ENCODE measurements at regions not wholly inside any gene's neighbourhood (a gene's known extent, or its start where the extent isn't known, plus 50 kb on each side); places are given as distances from the start of the nearest gene placed in this dataset.

- Histone ChIP-seq H3K4me3 (replicated peaks in 1 of 3) (no peak overlapping the region), H3K9me3 (no peaks in the 10 kb centered on the region), H3K27me3 (no peaks in the 10 kb centered on the region), H3K27ac (no peak overlapping the region), H3K36me3 (no peaks in the 10 kb centered on the region), H3K4me1 (no peaks in the 10 kb centered on the region)
- DNase-seq: no peak
- intact Hi-C loops (cut with DNase I): no loop called here
- TF ChIP-seq POLR2A (IDR thresholded peaks at IDR 0.05): no peak
- TF ChIP-seq, protein P1, sequence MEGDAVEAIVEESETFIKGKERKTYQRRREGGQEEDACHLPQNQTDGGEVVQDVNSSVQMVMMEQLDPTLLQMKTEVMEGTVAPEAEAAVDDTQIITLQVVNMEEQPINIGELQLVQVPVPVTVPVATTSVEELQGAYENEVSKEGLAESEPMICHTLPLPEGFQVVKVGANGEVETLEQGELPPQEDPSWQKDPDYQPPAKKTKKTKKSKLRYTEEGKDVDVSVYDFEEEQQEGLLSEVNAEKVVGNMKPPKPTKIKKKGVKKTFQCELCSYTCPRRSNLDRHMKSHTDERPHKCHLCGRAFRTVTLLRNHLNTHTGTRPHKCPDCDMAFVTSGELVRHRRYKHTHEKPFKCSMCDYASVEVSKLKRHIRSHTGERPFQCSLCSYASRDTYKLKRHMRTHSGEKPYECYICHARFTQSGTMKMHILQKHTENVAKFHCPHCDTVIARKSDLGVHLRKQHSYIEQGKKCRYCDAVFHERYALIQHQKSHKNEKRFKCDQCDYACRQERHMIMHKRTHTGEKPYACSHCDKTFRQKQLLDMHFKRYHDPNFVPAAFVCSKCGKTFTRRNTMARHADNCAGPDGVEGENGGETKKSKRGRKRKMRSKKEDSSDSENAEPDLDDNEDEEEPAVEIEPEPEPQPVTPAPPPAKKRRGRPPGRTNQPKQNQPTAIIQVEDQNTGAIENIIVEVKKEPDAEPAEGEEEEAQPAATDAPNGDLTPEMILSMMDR (IDR thresholded peaks at IDR 0.05): no peak
- 67 to 70% methylated on average over 4 of the region's 4 CpGs for WGBS, 2 donors
These were observed 1666.2 kb upstream of the SLC39A10 start for GRCh38 chr2:193990868-193991267.

- H3K9me3 ChIP-seq: no peaks in the 10 kb centered on the region
These were observed 1667.4 kb upstream of the SLC39A10 start for GRCh38 chr2:193989645-193990044.

GRCh38 chr2:193988784-193989183 lies 1668.2 kb upstream of the SLC39A10 start:
- Histone ChIP-seq H3K4me3 (replicated peaks in 1 of 3) (no peak overlapping the region), H3K36me3 (no peaks in the 10 kb centered on the region), H3K9me3 (no peaks in the 10 kb centered on the region), H3K27me3 (no peaks in the 10 kb centered on the region), H3K4me1 (no peaks in the 10 kb centered on the region), H3K27ac (no peak overlapping the region)
- intact Hi-C loops (cut with DNase I): no loop called here
- DNase-seq: no peak
- TF ChIP-seq, protein P1 (IDR thresholded peaks at IDR 0.05): no peak
- TF ChIP-seq POLR2A (IDR thresholded peaks at IDR 0.05): no peak
- 81 to 82% methylated on average over 1 of the region's 1 CpG for WGBS, 2 donors

More at GRCh38 chr2:193989645-193990044, 1667.4 kb upstream of the SLC39A10 start:
- Histone ChIP-seq H3K36me3 (no peaks in the 10 kb centered on the region), H3K4me3 (replicated peaks in 1 of 3) (no peak overlapping the region), H3K27me3 (no peaks in the 10 kb centered on the region), H3K27ac (no peak overlapping the region), H3K4me1 (no peaks in the 10 kb centered on the region)
- DNase-seq: no peak
- 88 to 92% methylated on average over 2 of the region's 2 CpGs for WGBS, 2 donors
- intact Hi-C loops (cut with DNase I): no loop called here
- no peak for TF ChIP-seq POLR2A (IDR thresholded peaks at IDR 0.05)
- TF ChIP-seq, protein P1 (IDR thresholded peaks at IDR 0.05): no peak

DNA sequence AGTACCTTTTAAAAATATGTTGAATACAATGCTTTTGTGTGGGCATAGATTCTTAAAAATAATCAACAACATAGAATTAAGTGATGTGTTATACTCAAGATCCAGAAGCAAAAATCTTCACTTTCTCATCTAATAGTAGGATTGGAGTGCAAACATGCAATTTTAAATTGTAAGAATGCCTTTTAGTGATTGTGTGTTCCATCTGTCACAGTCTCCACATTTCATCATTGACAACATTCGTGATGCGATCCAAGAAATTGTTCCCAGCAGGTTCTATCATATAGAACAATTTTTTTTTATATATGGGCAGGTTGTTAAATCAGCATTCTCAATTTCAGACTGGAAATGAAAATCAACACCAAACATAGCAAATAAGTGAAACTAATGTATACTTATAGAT lies 1671.8 kb upstream of the SLC39A10 start:
- Histone ChIP-seq H3K27ac (no peak overlapping the region), H3K4me1 (no peaks in the 10 kb centered on the region), H3K4me3 (replicated peaks in 1 of 3) (no peak overlapping the region), H3K27me3 (no peaks in the 10 kb centered on the region), H3K36me3 (no peaks in the 10 kb centered on the region), H3K9me3 (no peaks in the 10 kb centered on the region)
- 92 to 98% methylated on average over 2 of the region's 2 CpGs for WGBS, 2 donors
- no peak for DNase-seq
- TF ChIP-seq, protein P1 (IDR thresholded peaks at IDR 0.05): no peak
- TF ChIP-seq POLR2A (IDR thresholded peaks at IDR 0.05): no peak
- intact Hi-C loops (cut with DNase I): no loop called here

- no peak overlapping the region for H3K4me3 ChIP-seq (replicated peaks in 1 of 3)
- H3K4me1 ChIP-seq: no peaks in the 10 kb centered on the region
- WGBS, 2 donors: 61 to 64% methylated on average over 4 of the region's 4 CpGs
- intact Hi-C loops (cut with DNase I): no loop called here
- no peak for DNase-seq
- H3K27ac ChIP-seq: no peak overlapping the region
- H3K36me3 ChIP-seq: no peaks in the 10 kb centered on the region
- no peaks in the 10 kb centered on the region for H3K27me3 ChIP-seq
- TF ChIP-seq, protein P1 (IDR thresholded peaks at IDR 0.05): no peak
- TF ChIP-seq POLR2A (IDR thresholded peaks at IDR 0.05): no peak
- H3K9me3 ChIP-seq: no peaks in the 10 kb centered on the region
These were observed 1676.4 kb upstream of the SLC39A10 start for GRCh38 chr2:193980599-193980998.
